Globus pallidus (tissue), 1 donor: ENCODE measurements at regions not wholly inside any gene's neighbourhood (a gene's known extent, or its start where the extent isn't known, plus 50 kb on each side); places are given as distances from the start of the nearest gene placed in this dataset.

Experiments used
- DNase-seq: peaks from one replicate; pipeline ENCODE4 v3.0.0-alpha.2; 2015; ENCODE audit warnings: low spot score

DNA sequence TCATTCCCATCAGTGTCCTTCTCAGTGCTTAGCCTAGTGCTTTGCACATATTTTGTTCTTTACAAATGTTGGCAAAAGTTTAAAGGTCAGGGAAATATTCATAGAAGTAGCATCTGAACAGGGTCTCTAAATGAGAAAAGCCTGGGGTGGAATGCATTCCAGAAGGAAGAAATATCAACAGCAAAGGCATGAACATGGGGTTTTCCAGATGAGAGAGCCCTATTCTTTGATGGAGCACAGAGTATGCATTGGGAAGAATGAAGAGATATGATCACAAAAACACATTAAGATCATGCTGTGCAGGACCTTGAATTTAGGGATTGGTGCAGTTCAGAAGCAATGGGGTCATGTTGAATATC, 140.2 kb downstream of the SNX19 start:
- DNase-seq: no peak

DNA sequence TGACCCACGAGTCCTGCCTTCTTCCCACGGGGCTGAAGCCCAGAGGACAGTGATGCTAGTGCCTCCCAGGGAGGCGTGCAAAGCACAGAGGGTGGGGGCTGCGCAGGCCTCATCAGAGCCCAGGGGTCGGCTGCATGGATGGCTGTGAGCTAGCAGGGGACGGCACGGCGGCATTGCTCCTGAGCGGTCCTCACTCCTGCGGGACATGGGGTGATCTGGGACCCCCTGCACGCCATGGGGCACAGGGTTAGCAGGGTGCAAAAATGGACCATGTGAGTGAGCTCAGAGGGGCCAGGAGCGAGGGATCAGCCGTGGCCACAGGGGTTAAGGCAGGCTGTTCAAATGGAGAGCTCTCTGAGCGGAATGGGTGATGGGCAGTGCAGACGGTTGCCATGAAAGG, 138.3 kb downstream of the SNX19 start:
- no peak for DNase-seq

DNA sequence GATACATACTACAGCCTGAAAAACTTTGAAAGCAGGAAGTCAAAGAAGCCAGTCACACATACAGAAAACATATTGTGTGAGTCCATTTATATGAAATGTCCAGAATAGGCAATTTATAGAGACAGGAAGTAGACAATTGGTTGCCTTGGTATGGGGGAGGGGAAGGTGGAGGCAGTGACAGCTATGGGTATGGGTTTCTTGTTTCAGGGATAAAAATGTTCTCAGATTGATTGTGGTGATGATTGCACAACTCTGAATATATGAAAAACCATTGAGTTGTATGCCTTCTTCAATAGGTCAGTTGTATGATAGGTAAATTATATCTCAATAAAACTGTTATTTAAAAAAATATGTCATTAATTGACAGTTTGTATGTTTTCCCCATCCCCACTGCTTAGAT, 137.6 kb downstream of the SNX19 start:
- no peak for DNase-seq

DNA sequence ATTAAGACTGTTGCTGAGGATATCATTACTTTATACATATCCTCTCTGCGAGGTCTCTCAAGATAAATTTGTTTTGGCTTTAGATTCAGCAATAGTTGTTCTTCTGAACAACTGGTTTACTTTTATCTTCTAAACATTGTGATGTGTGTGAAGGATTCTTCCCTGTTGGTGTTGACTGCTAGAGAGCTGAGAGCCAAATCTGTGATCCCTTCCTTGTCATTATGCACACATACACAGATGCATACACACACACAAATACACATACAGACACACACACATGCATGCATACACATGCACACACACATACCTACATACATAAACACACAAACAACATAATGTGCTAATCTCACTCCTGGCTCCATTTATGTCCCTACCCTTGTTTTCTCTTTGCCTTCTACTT, 137.0 kb downstream of the SNX19 start:
- DNase-seq: no peak

DNA sequence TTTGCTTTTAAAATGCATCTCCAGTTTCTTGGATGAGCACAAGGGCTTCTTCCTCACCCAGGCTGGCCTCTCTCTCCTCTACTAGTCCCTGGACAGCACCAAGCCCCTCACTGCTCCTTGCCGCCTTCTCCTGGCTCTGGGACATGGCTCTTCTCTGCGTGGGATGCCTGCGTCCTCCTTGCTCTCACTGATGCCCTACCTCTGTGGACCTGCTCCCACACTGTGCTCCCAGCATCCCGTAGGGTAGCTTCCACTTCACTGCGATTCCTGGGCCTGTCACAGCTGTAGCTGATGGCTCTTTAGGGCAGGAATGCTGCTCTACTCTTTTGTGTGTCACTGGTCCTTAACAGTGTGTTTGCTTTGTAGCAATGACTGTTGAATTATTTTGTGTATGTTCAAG, 136.3 kb downstream of the SNX19 start:
- DNase-seq: no peak

DNA sequence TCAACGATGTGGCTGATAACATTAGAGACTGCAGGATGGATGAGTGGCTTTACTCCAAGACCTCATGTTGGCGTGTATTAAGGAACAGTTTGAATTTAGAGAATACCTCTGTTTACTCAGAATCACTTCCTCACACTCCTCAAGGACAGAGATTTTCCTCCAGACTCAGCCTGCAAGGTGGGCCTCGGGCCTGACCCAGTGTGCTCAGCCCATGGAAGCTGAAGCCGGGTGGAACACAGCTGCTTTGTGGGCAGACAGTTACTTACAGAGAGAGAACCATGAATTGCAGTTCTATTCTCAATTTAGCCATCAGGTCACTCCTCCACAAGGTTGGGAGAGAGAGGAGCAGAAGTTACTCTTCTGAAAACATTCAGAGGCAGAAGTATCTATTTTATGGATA, 135.8 kb downstream of the SNX19 start:
- no peak for DNase-seq

DNA sequence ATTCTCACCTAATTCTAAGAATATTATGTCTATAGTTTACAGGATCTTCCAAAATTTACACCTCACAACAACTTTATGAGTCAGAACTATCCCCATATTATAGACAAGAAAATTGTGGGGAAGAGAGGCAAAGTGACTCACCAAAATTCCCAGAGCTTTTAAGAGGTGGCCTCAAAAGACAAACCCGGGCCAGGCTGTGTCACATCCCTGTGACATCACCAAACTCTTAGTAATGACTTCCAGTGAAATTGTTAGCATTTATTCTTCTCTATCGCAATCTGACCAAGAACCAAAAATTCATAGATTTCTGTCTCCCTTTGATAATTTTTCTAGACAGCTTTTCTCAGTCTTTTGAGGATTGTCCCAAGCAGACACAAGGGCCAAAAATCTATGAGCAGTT, 134.3 kb downstream of the SNX19 start:
- no peak for DNase-seq

DNA sequence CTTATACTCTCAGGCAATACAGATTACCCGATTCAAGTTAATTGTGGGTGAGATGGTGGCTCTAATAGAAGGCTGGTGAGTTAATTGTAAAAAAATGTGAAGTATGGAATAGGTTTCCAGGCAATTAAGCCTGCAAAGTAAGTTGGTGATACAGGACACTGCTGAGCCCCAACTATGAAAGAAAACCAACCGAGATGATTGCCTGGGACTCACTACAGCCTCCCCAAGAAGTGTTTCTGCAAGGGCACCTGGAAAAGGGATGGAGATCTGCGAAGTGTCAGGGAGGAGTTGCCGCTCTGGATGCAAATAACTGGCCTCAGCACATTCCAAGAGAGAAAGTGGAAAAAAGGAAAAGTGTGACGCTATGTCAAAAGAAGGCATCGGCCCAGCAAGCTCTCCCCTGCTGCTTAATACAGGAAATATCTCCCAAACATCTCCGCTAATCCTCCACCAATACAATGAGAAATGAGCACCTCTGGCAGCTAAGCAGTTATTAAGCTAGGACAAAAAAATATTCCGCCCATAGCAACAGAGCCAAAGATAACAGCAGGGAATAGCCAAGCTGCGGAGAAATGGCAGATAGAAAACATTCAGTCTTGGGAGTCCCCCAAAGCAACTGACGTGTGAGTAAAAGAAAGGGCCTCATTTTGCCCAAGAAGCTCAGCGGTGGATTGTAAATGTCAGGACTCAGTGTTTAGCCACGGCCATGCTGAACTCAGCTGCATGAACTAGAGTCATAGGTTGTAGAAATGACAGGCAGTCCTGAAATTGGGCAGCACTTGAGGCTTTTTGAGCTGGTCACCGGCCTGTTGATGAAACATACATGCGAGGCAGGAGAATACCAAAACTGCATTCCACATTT, 133.7 kb downstream of the SNX19 start:
- no peak for DNase-seq

GRCh38 chr11:130783323-130783722, 133.0 kb downstream of the SNX19 start:
- no peak for DNase-seq

- no peak for DNase-seq
These were observed 130.7 kb downstream of the SNX19 start for GRCh38 chr11:130785380-130786116.

GRCh38 chr11:130786586-130786985, 129.7 kb downstream of the SNX19 start:
- DNase-seq: no peak

DNA sequence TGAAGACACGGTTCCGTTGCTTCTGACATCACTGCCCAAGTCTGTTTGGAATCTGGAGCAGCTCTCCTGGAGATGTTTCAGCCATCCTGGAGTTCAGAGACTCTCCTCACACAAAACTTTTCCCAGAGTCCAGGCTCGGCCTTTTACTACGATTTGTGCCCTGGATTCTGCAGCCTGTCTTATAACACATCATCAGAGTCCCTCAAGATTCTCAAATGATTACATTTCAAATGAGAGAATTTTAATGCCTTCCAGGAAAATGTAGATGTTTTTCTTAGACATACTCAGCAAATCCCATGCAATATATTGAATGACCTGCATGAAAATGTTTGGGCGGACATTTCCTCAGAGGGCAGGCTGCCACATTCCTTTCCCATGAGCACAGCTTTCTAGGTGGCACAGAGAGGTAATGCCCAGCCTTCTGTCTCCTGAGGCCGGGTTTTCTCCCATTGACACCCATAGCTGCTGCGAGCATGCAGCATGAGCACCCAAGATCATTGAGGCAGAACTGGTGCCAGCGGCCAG, 129.1 kb downstream of the SNX19 start:
- no peak for DNase-seq

GRCh38 chr11:130787973-130788570, 128.2 kb downstream of the SNX19 start:
- DNase-seq: no peak

DNA sequence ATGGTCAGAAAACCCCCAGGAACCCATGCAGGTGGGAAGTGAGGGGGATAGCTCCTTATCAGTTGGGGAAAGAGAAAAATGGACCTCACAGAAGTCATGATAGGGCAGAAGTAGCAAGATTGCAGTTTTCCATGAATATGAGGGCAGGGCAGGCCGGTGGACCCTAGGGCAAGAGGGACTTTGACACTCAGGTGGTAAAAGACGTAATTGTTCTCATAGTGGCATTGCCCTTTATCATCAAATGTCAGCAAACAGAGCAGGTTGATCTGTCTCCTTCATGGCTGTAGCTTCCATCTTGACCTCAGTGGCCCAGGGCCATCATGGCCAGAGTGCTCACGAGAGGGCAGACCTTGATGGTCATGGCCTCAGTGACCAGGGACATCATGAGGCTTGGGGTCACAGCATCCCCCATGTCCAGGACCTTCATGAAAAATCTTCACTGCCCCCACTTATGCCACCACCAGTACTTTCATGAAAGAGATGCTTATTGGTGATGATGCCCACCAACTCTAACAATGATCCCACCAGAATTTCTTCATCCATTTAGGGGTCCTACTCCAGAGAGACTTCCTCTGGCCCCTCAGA, 127.1 kb downstream of the SNX19 start:
- DNase-seq: no peak

DNA sequence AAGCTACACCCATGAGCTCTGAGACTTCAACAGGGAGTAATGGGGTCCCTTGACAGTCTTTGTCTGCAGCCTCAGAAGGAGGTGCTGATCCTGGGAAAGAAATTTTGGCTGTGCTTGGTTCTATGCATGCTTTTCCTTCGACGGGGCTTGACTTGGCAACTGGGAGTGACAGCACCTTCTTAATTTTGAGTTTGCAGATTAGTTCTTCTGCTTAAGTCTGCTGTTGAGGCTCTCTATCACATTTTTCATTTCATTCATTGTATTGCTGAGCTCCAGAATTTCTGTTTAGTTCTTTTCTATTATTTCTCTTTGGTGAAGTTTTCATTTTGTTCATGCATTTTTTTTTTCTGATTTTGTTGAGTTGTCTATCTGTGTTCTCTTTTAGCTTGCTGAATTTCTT, 125.6 kb downstream of the SNX19 start:
- DNase-seq: no peak

DNA sequence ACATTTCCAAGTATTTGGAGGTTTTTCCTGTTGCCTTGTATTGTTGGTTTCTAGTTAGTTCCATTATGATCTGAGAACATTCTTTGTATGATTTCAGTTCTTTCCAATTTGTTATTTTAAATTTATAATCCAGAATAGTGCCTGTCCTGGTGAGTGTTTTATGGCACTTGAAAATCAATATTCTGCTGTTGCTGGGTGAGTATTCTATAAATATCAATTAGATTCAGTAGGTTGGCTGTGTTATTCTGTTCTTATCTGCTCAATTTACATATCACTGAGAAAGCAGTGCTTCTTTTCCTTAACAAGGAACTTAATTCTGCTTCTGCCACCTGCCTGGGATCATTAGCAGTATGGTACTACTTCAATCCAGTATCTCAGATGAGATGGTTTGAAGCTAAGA, 123.5 kb downstream of the SNX19 start:
- DNase-seq: no peak

GRCh38 chr11:130796828-130797227, 119.5 kb downstream of the SNX19 start:
- no peak for DNase-seq

DNA sequence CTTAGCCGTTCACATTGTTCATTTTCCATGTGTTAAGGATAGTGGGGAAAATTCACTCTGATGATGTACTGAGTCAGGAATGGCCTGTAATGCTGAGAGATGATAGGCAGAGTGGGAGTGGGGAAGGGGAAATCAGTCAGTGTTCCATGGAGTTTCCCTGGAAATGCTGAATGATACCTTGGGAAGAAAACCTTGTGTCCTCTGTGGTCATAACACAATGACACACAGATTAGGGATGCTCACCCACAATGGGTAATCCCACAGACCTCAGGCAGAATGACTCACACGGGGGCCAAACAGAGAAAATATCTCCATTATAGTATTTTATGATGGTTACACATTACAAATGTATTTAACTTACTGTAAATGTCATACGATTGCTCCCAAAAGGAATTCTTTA, 118.0 kb downstream of the SNX19 start:
- DNase-seq: no peak

DNA sequence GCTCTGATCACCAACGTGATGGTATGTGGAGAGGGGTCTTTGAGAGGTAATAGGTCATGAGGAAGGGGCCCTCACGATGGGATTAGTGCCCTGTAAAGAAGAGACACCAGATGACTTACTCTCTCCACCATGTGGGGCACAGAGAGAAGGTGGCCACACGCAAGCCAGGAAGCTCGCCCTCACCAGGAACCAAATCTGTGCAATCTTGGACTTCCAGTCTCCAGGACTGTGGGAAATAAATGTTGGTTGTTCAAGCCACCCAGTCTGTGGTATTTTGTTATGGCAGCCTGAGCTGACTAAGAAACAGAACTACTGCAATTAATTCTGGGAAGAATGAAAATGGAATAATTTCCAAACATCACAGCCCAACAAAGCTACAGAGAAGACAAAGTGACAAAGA, 117.5 kb downstream of the SNX19 start:
- no peak for DNase-seq

GRCh38 chr11:130801333-130802122, 114.8 kb downstream of the SNX19 start:
- DNase-seq: no peak

GRCh38 chr11:130802567-130802966, 113.7 kb downstream of the SNX19 start:
- no peak for DNase-seq
